PC-9 (cell line): ENCODE measurements at regions not wholly inside any gene's neighbourhood (a gene's known extent, or its start where the extent isn't known, plus 50 kb on each side); places are given as distances from the start of the nearest gene placed in this dataset.

ENCODE experiments used
- EZH2 ChIP-seq: fragments of 200-600 bp; sonication (generic); IDR thresholded peaks from 2 replicates; pipeline ENCODE4 v1.8.0; 2017; ENCODE audit warnings: antibody characterized with exemption, low read depth
- TF ChIP-seq, protein P1 (sequence below): fragments of 200-600 bp; sonication (generic); conservative IDR thresholded peaks from 2 replicates; pipeline ENCODE4 v1.6.1; 2017; ENCODE audit warnings: mixed run types, antibody characterized with exemption, mild to moderate bottlenecking, moderate library complexity

DNA sequence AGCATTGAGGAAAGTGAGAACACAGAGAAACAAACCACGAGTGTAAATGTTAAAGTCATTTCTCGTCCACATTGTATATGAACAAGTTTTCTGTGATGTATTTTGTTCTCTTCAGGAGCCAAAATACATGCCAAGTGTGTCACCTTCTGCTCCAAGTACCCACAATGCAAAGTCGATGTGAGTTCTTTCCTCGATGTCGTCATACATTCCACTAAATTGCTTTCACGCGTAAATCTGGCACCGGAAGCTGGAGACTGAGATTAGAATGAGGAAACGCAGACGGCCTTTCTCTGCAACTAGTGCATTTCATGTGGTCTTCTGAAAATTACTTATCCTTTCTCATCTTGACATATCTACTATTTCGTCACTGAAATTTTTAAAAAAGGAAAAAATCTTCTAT is 118.5 kb upstream of the SALL3 start:
- TF ChIP-seq, protein P1, sequence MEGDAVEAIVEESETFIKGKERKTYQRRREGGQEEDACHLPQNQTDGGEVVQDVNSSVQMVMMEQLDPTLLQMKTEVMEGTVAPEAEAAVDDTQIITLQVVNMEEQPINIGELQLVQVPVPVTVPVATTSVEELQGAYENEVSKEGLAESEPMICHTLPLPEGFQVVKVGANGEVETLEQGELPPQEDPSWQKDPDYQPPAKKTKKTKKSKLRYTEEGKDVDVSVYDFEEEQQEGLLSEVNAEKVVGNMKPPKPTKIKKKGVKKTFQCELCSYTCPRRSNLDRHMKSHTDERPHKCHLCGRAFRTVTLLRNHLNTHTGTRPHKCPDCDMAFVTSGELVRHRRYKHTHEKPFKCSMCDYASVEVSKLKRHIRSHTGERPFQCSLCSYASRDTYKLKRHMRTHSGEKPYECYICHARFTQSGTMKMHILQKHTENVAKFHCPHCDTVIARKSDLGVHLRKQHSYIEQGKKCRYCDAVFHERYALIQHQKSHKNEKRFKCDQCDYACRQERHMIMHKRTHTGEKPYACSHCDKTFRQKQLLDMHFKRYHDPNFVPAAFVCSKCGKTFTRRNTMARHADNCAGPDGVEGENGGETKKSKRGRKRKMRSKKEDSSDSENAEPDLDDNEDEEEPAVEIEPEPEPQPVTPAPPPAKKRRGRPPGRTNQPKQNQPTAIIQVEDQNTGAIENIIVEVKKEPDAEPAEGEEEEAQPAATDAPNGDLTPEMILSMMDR, result no peak
- no peak for TF ChIP-seq EZH2
